ENCODE measurements at regions not wholly inside any gene's neighbourhood (a gene's known extent, or its start where the extent isn't known, plus 50 kb on each side); places are given as distances from the start of the nearest gene placed in this dataset.

DNA sequence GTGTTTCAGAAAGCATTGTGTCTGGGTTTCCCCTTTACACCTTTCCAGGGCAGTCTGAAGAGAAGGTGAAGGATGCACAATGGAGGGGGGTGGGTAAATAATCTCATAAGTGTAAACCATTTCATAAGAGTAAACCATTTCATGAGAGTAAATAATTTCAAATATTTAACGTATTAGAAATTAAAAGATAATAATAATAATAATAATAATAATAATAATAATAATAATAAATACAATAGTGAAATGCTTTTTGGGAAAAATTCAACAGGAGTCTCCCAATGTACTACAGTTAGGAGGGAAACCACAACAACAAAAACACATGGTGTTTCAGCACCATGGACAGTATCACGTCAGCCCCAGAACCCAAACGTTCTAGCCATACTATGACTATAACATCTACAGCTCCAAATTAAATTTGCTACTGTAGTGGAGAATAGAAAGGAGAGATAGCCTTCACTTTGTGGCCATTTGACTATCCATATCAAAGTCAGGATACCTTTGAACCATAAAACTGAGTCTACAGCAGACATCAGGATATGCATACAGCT, 691.8 kb downstream of the BCL11B start:
- Mint-ChIP-seq H3K36me3 (ENCODE audit: insufficient read depth) (no peaks in the 10 kb centered on the region), H3K27ac (ENCODE audit: low read depth) (no peak overlapping the region), H3K27me3 (peaks cover 41% of the 10 kb centered on the region), H3K4me1 (no peaks in the 10 kb centered on the region), H3K9me3 (peaks cover 14% of the 10 kb centered on the region), H3K4me3 (no peak overlapping the region)
- ATAC-seq (replicated peaks; ENCODE audit: extremely low read depth, poor library complexity, severe bottlenecking) (no peak), DNase-seq (ENCODE audit: low spot score in 2 of 2) (no peak)

- no peaks in the 10 kb centered on the region for H3K4me1 Mint-ChIP-seq
- H3K36me3 Mint-ChIP-seq (ENCODE audit: insufficient read depth): no peaks in the 10 kb centered on the region
- no peak for DNase-seq (ENCODE audit: low spot score in 2 of 2)
- peaks cover 14% of the 10 kb centered on the region for H3K9me3 Mint-ChIP-seq
- no peak overlapping the region for H3K4me3 Mint-ChIP-seq
- no peak overlapping the region for H3K27ac Mint-ChIP-seq (ENCODE audit: low read depth)
- H3K27me3 Mint-ChIP-seq: peaks cover 41% of the 10 kb centered on the region
- ATAC-seq (replicated peaks; ENCODE audit: extremely low read depth, poor library complexity, severe bottlenecking): no peak
Measured at GRCh38 chr14:98582276-98582675, 689.7 kb downstream of the BCL11B start.

- DNase-seq (ENCODE audit: low spot score in 2 of 2) (no peak), ATAC-seq (replicated peaks; ENCODE audit: extremely low read depth, poor library complexity, severe bottlenecking) (no peak)
- Mint-ChIP-seq H3K36me3 (ENCODE audit: insufficient read depth) (no peaks in the 10 kb centered on the region), H3K27ac (ENCODE audit: low read depth) (no peak overlapping the region), H3K27me3 (no peaks in the 10 kb centered on the region), H3K4me1 (no peaks in the 10 kb centered on the region), H3K4me3 (no peak overlapping the region), H3K9me3 (no peaks in the 10 kb centered on the region)
Measured at GRCh38 chr14:98591161-98591560, 680.8 kb downstream of the BCL11B start.

DNA sequence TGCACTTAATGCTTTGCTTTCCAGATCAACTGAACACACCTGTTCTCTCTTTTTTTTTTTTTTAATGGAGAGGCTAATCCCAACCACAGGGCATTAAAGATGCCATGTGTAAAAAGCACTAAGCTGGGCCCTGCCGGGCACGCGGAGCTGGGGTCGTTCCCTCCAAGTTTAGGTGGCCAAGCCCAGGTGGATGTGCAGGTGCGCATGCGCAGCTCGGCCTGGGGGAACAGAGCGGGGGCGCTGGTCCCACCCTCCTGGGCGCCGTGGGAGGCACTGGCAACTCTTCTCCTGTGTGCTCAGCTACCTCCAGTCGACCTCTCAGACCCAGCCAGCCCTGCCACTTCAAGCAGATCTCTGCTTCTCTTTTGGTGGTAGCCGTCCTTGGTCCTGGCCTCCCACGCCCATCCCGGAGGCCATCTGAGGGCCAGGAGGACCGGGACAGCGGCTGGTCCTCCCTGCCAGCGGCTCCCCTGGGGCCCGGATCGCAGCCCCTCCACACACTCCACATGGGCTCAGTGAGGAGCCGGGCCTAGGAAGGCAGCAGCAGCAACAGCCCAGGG, 679.3 kb downstream of the BCL11B start:
- H3K27me3 Mint-ChIP-seq: no peaks in the 10 kb centered on the region
- ATAC-seq (replicated peaks; ENCODE audit: extremely low read depth, poor library complexity, severe bottlenecking) (no peak), DNase-seq (ENCODE audit: low spot score in 2 of 2) (no peak)
- H3K9me3 Mint-ChIP-seq: peaks cover 6% of the 10 kb centered on the region
- H3K4me3 Mint-ChIP-seq: no peak overlapping the region
- no peaks in the 10 kb centered on the region for H3K36me3 Mint-ChIP-seq (ENCODE audit: insufficient read depth)
- no peak overlapping the region for H3K27ac Mint-ChIP-seq (ENCODE audit: low read depth)
- H3K4me1 Mint-ChIP-seq: no peaks in the 10 kb centered on the region

DNA sequence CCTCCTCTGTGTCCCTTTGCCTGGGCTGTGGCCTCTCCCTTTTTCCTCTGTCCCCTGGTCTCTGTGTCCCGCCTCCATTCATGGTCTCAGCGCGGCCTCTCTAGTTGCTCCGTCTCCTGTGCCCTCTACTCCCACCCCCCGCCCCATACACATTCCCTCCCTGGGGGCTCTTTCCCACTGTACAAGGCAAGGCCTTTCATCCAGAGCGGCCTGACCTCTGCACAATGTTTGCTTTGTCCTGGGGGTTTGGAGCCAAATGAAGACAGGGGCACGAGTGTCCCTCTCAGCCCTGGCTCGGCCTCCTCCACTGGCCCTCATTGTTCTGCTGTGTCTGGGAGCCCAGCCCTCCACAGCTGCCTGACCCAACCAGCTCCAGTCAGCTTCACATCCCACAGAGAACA, 678.6 kb downstream of the BCL11B start:
- no peak overlapping the region for H3K4me3 Mint-ChIP-seq
- no peaks in the 10 kb centered on the region for H3K36me3 Mint-ChIP-seq (ENCODE audit: insufficient read depth)
- DNase-seq (ENCODE audit: low spot score in 2 of 2) (no peak), ATAC-seq (replicated peaks; ENCODE audit: extremely low read depth, poor library complexity, severe bottlenecking) (no peak)
- no peak overlapping the region for H3K27ac Mint-ChIP-seq (ENCODE audit: low read depth)
- H3K27me3 Mint-ChIP-seq: no peaks in the 10 kb centered on the region
- peaks cover 6% of the 10 kb centered on the region for H3K9me3 Mint-ChIP-seq
- H3K4me1 Mint-ChIP-seq: no peaks in the 10 kb centered on the region

DNA sequence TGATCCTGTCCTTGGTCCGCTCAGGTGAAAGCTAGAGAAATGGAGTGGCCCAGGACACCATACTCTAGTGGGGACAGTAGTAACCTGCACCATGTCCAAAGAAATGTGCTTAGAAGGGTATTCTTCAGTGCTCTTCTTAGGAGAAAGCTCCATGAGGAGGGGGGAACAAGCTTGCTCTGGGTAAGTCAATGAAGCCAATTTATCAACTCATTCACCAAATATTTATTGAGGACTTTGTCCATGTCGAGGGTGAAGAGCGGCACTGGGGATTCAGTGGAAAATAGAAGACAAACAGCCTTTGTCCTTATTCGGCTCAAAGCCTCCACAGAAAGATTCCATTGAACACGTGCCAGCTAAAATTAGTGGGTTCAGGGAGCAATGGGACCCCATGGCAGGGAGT, 677.8 kb downstream of the BCL11B start:
- H3K27ac Mint-ChIP-seq (ENCODE audit: low read depth): no peak overlapping the region
- no peaks in the 10 kb centered on the region for H3K27me3 Mint-ChIP-seq
- no peak for DNase-seq (ENCODE audit: low spot score in 2 of 2)
- H3K4me3 Mint-ChIP-seq: no peak overlapping the region
- no peak for ATAC-seq (replicated peaks; ENCODE audit: extremely low read depth, poor library complexity, severe bottlenecking)
- peaks cover 6% of the 10 kb centered on the region for H3K9me3 Mint-ChIP-seq
- no peaks in the 10 kb centered on the region for H3K36me3 Mint-ChIP-seq (ENCODE audit: insufficient read depth)
- H3K4me1 Mint-ChIP-seq: no peaks in the 10 kb centered on the region

DNA sequence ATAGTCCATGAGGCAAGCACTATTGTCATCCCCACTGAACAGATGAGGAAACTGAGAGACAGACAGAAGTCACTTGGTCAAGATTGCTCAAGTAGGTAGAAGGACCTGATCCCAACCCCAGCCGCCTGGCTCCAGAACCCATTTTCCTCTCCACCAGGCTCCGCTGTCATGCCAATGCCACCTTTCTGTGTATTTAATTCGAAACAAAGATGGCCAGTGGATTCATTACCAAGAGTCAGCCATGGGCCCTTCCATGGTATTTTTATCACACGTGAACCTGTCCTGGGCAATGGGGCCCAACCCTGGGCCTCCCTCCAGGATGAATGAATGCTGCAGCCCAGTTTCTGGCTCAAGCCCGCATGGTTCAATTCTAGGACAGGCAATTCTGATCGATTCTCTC, 673.4 kb downstream of the BCL11B start:
- H3K36me3 Mint-ChIP-seq (ENCODE audit: insufficient read depth): no peaks in the 10 kb centered on the region
- H3K4me1 Mint-ChIP-seq: no peaks in the 10 kb centered on the region
- no peaks in the 10 kb centered on the region for H3K27me3 Mint-ChIP-seq
- H3K27ac Mint-ChIP-seq (ENCODE audit: low read depth): no peak overlapping the region
- H3K9me3 Mint-ChIP-seq: peaks cover 6% of the 10 kb centered on the region
- DNase-seq (ENCODE audit: low spot score in 2 of 2): no peak
- no peak overlapping the region for H3K4me3 Mint-ChIP-seq
- ATAC-seq (replicated peaks; ENCODE audit: extremely low read depth, poor library complexity, severe bottlenecking): no peak

DNA sequence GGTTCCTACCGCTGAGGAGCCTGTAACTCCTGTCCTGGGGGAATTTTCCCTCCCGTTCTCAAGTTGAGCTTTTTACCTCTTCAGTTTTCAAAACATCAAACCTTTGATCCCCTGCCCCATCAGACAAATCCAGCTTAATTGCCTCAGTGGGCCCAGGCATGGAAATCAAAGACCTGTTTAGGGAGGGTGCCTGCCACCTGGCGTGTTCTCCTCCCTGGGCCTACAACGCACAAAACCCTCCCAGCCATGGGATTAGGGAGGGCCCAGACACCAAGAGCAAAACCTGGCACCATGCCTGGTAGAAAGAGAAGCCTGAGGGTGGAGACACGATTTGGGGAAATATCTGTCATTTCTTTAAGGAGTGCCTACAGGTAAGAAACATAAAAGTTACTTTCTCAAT, 672.9 kb downstream of the BCL11B start:
- DNase-seq (ENCODE audit: low spot score in 2 of 2) (no peak), ATAC-seq (replicated peaks; ENCODE audit: extremely low read depth, poor library complexity, severe bottlenecking) (no peak)
- peaks cover 6% of the 10 kb centered on the region for H3K9me3 Mint-ChIP-seq
- no peaks in the 10 kb centered on the region for H3K4me1 Mint-ChIP-seq
- no peak overlapping the region for H3K4me3 Mint-ChIP-seq
- H3K27me3 Mint-ChIP-seq: no peaks in the 10 kb centered on the region
- no peaks in the 10 kb centered on the region for H3K36me3 Mint-ChIP-seq (ENCODE audit: insufficient read depth)
- no peak overlapping the region for H3K27ac Mint-ChIP-seq (ENCODE audit: low read depth)

DNA sequence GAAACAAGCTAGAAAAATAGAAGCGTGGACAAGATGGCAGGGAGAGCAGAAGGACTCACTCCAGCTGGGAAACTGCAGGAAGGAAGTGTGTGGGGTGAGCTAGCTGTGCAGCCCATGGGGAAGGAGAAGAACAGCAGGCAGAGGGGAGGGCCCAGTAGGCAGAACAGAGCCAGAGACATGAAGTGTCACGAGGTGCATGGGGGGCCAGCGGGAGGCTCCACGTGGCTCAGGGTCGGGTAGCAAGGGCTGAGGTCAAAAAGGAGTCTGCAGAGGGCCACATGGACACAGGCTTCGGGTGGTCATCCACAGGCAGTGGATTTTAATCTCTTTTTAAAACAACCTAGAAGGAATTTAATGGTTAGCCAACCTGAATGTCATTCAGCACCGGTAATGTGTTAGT, 669.0 kb downstream of the BCL11B start:
- H3K36me3 Mint-ChIP-seq (ENCODE audit: insufficient read depth): no peaks in the 10 kb centered on the region
- no peaks in the 10 kb centered on the region for H3K9me3 Mint-ChIP-seq
- no peak for DNase-seq (ENCODE audit: low spot score in 2 of 2)

GRCh38 chr14:98605043-98605442, 667.0 kb downstream of the BCL11B start:
- ATAC-seq (replicated peaks; ENCODE audit: extremely low read depth, poor library complexity, severe bottlenecking) (no peak), DNase-seq (ENCODE audit: low spot score in 2 of 2) (no peak)
- Mint-ChIP-seq H3K4me3 (no peak overlapping the region), H3K4me1 (peaks cover 11% of the 10 kb centered on the region), H3K9me3 (no peaks in the 10 kb centered on the region), H3K27ac (ENCODE audit: low read depth) (no peak overlapping the region), H3K27me3 (no peaks in the 10 kb centered on the region), H3K36me3 (ENCODE audit: insufficient read depth) (no peaks in the 10 kb centered on the region)

More for the DNA sequence above, 669.0 kb downstream of the BCL11B start:
- Mint-ChIP-seq H3K27ac (ENCODE audit: low read depth) (no peak overlapping the region), H3K27me3 (no peaks in the 10 kb centered on the region), H3K4me1 (peaks cover under 1% of the 10 kb centered on the region), H3K4me3 (no peak overlapping the region)
- no peak for ATAC-seq (replicated peaks; ENCODE audit: extremely low read depth, poor library complexity, severe bottlenecking)

GRCh38 chr14:98606041-98606640, 665.9 kb downstream of the BCL11B start:
- DNase-seq (ENCODE audit: low spot score in 2 of 2) (no peak), ATAC-seq (replicated peaks; ENCODE audit: extremely low read depth, poor library complexity, severe bottlenecking) (no peak)
- Mint-ChIP-seq H3K27me3 (no peaks in the 10 kb centered on the region), H3K4me3 (no peak overlapping the region), H3K27ac (ENCODE audit: low read depth) (no peak overlapping the region), H3K4me1 (peaks cover 11% of the 10 kb centered on the region), H3K9me3 (no peaks in the 10 kb centered on the region), H3K36me3 (ENCODE audit: insufficient read depth) (no peaks in the 10 kb centered on the region)

GRCh38 chr14:98606816-98607215, 665.2 kb downstream of the BCL11B start:
- Mint-ChIP-seq H3K4me3 (no peak overlapping the region), H3K9me3 (no peaks in the 10 kb centered on the region), H3K36me3 (ENCODE audit: insufficient read depth) (no peaks in the 10 kb centered on the region), H3K27me3 (no peaks in the 10 kb centered on the region), H3K4me1 (peaks cover 11% of the 10 kb centered on the region), H3K27ac (ENCODE audit: low read depth) (no peak overlapping the region)
- DNase-seq (ENCODE audit: low spot score in 2 of 2): no peak
- no peak for ATAC-seq (replicated peaks; ENCODE audit: extremely low read depth, poor library complexity, severe bottlenecking)

DNA sequence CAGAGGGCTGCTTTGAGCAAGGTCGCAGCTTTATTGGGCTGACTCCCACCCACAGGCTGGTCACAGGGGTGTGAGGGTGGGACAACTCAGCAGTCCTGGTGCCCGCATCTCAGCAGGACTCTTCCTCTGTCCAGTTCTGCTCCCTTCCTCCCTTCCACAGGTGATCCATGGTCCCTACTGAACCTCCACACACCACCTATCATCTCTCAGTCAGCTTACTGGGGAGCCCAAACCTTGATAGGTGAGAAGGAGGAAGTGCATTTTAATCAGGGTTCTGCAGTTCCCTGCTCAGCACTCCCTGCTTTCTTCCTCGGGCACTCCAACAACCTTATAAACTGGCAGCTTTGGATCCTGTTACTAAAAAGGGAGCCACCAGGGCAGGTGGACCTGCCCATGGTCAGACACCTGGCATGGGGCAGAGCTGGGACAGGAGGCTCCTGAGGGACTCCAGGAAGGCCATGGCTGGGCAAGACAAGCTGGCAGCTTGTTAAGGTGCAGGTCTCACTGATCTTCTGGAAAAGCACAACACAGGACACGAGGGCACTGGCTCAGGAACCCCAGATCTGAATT, 664.6 kb downstream of the BCL11B start:
- Mint-ChIP-seq H3K27me3 (no peaks in the 10 kb centered on the region), H3K9me3 (no peaks in the 10 kb centered on the region), H3K4me3 (no peak overlapping the region), H3K27ac (ENCODE audit: low read depth) (no peak overlapping the region), H3K36me3 (ENCODE audit: insufficient read depth) (no peaks in the 10 kb centered on the region), H3K4me1 (peaks cover 11% of the 10 kb centered on the region)
- DNase-seq (ENCODE audit: low spot score in 2 of 2) (no peak), ATAC-seq (replicated peaks; ENCODE audit: extremely low read depth, poor library complexity, severe bottlenecking) (no peak)

Measured in central memory CD8-positive, alpha-beta T cell (primary cell).